HCT116 (cell line): ENCODE measurements at regions not wholly inside any gene's neighbourhood (a gene's known extent, or its start where the extent isn't known, plus 50 kb on each side); places are given as distances from the start of the nearest gene placed in this dataset.

Experiments
- ATAC-seq: fragments of 200-7000 bp; cut with Tn5 transposase; 2 replicates; pipeline ENCODE4 v1.9.1; 2020; ENCODE audit warnings: mild to moderate bottlenecking, moderate library complexity
- BruUV-seq: library from RNA; stranded (reverse); fragments of 400-500 nt; replicated peaks from 2 replicates; lab custom pipeline; 2021; lab: Mats Ljungman, UMichigan
- CTCF ChIA-PET: fragments of 300-600 bp; sonication (Branson Sonifier 250); formaldehyde crosslinking; loops from one replicate; lab custom pipeline; 2021; ENCODE audit warnings: antibody characterized with exemption; lab: Charles Lee
- POLR2A ChIA-PET: fragments of 300-600, 350-600 bp; sonication (Branson Sonifier 250); formaldehyde crosslinking; loops from one replicate; lab custom pipeline; 2021; ENCODE audit warnings: antibody characterized with exemption; lab: Charles Lee
- RAD21 ChIA-PET, 2 experiments: fragments of 300-600 bp; sonication (Branson Sonifier 250); formaldehyde crosslinking; loops; one replicate each; lab custom pipeline; 2023; ENCODE audit warnings: low total read pairs in 2 of 2; ENCODE audit not compliant: uncharacterized antibody in 2 of 2, unreplicated experiment in 2 of 2, low non-redundant PET in 1 of 2; lab: Charles Lee
- DNase-seq: peaks from one replicate; pipeline ENCODE4 v3.0.0-alpha.2; 2010; ENCODE audit warnings: low read depth, low spot score
- H2AFZ ChIP-seq: fragments of 200-600 bp; shearing (Covaris generic), sonication (generic); 2 replicates; pipeline ENCODE4 v1.6.1; 2017; ENCODE audit warnings: low read depth, mixed run types, mixed read lengths, antibody characterized with exemption, low read length; ENCODE audit not compliant: poor library complexity, severe bottlenecking
- H3K27ac ChIP-seq: 2 replicates; pipeline ENCODE4 v1.5.1; 2012; ENCODE audit warnings: low read depth, low read length
- H3K27me3 ChIP-seq: fragments of 200-600 bp; sonication (generic); 2 replicates; pipeline ENCODE4 v1.6.1; 2016; ENCODE audit warnings: mixed run types, low read length, mixed read lengths; ENCODE audit not compliant: insufficient read depth
- H3K36me3 ChIP-seq, 2 experiments: fragments of 200-500 bp in 1 of 2; fragments of 200-600 bp in 1 of 2; sonication (Bioruptor generic) in 1 of 2; sonication (generic) in 1 of 2; 2 replicates each; pipeline versions ENCODE4 v1.5.1 to v1.6.1; 2014 to 2016; ENCODE audit warnings: low read length in 2 of 2, inconsistent platforms in 1 of 2, mixed read lengths in 1 of 2, mixed run types in 1 of 2; ENCODE audit not compliant: insufficient read depth in 2 of 2, control insufficient read depth in 1 of 2
- H3K4me1 ChIP-seq, 2 experiments: fragments of 200-600 bp in 1 of 2; sonication (generic) in 1 of 2; 2 replicates each; pipeline versions ENCODE4 v1.5.1 to v1.6.1; 2012 to 2017; ENCODE audit warnings: low read length in 2 of 2, inconsistent platforms in 1 of 2, mild to moderate bottlenecking in 1 of 2, mixed read lengths in 1 of 2, mixed run types in 1 of 2, moderate library complexity in 1 of 2; ENCODE audit not compliant: insufficient read depth in 2 of 2, control insufficient read depth in 1 of 2
- H3K4me2 ChIP-seq: fragments of 200-600 bp; sonication (generic); 2 replicates; pipeline ENCODE4 v1.6.1; 2017; ENCODE audit warnings: mixed run types, low read length, mixed read lengths
- H3K4me3 ChIP-seq, 2 experiments: fragments of 200-600 bp in 1 of 2; sonication (generic) in 1 of 2; replicated peaks in 1 of 2; 2 replicates each; pipeline ENCODE4 v1.5.1; 2011 to 2016; ENCODE audit warnings: low read length in 2 of 2, control low read depth in 1 of 2, low read depth in 1 of 2, mild to moderate bottlenecking in 1 of 2, mixed read lengths in 1 of 2, mixed run types in 1 of 2
- H3K79me2 ChIP-seq: fragments of 200-600 bp; sonication (generic); 2 replicates; pipeline ENCODE4 v1.6.1; 2017; ENCODE audit warnings: mild to moderate bottlenecking, mixed run types, low read length, moderate library complexity, mixed read lengths; ENCODE audit not compliant: insufficient read depth
- H3K9ac ChIP-seq: fragments of 200-600 bp; sonication (generic); 2 replicates; pipeline ENCODE4 v1.6.1; 2016; ENCODE audit warnings: low read length, mixed read lengths
- H3K9me2 ChIP-seq: fragments of 200-600 bp; sonication (generic), shearing (Covaris generic); 2 replicates; pipeline ENCODE4 v1.6.1; 2017; ENCODE audit warnings: mixed run types, mild to moderate bottlenecking, moderate library complexity; ENCODE audit not compliant: insufficient read depth
- H3K9me3 ChIP-seq, 2 experiments: fragments of 200-500 bp in 1 of 2; fragments of 200-600 bp in 1 of 2; sonication (Bioruptor generic) in 1 of 2; sonication (generic) in 1 of 2; 2 replicates each; pipeline ENCODE4 v1.6.1; 2014 to 2017; ENCODE audit warnings: low read length in 2 of 2, mixed read lengths in 2 of 2, inconsistent platforms in 1 of 2, low read depth in 1 of 2, mild to moderate bottlenecking in 1 of 2, mixed run types in 1 of 2, moderate library complexity in 1 of 2; ENCODE audit not compliant: control insufficient read depth in 1 of 2, insufficient read depth in 1 of 2
- H4K20me1 ChIP-seq: fragments of 200-600 bp; sonication (generic), shearing (Covaris generic); 2 replicates; pipeline ENCODE4 v1.6.1; 2017; ENCODE audit warnings: mixed run types, mild to moderate bottlenecking, moderate library complexity; ENCODE audit not compliant: insufficient read depth
- ATF3 ChIP-seq: IDR thresholded peaks from 2 replicates; pipeline ENCODE4 v1.6.1; 2012
- CBX3 ChIP-seq: IDR thresholded peaks from 2 replicates; pipeline ENCODE4 v1.6.1; 2012; ENCODE audit warnings: low read depth
- CEBPB ChIP-seq: IDR thresholded peaks from 2 replicates; pipeline ENCODE4 v1.6.1; 2012; ENCODE audit warnings: low read depth
- EGR1 ChIP-seq: IDR thresholded peaks from 2 replicates; pipeline ENCODE4 v1.6.1; 2012; ENCODE audit warnings: low read depth
- ELF1 ChIP-seq: IDR thresholded peaks from 2 replicates; pipeline ENCODE4 v1.6.1; 2012; ENCODE audit warnings: low read depth, borderline replicate concordance
- EZH2 ChIP-seq: fragments of 200-600 bp; sonication (generic); IDR thresholded peaks from 2 replicates; pipeline ENCODE4 v1.6.1; 2017; ENCODE audit warnings: antibody characterized with exemption, mixed run types
- EZH2phosphoT487 ChIP-seq: fragments of 200-600 bp; IDR thresholded peaks from 2 replicates; pipeline ENCODE4 v1.6.1; 2018; ENCODE audit warnings: antibody characterized with exemption, borderline replicate concordance
- FOSL1 ChIP-seq: IDR thresholded peaks from 2 replicates; pipeline ENCODE4 v1.6.1; 2012; ENCODE audit warnings: low read depth
- JUND ChIP-seq: IDR thresholded peaks from 2 replicates; pipeline ENCODE4 v1.6.1; 2012
- MAX ChIP-seq: IDR thresholded peaks from 2 replicates; pipeline ENCODE4 v1.6.1; 2012
- POLR2AphosphoS5 ChIP-seq: IDR thresholded peaks from 2 replicates; pipeline ENCODE4 v1.6.1; 2011; ENCODE audit warnings: mild to moderate bottlenecking, low read depth, low read length, moderate library complexity
- RAD21 ChIP-seq: IDR thresholded peaks from 2 replicates; pipeline ENCODE4 v1.6.1; 2012; ENCODE audit warnings: low read depth, mild to moderate bottlenecking
- REST ChIP-seq: IDR thresholded peaks from 2 replicates; pipeline ENCODE4 v1.6.1; 2012; ENCODE audit warnings: low read depth
- SP1 ChIP-seq: IDR thresholded peaks from 2 replicates; pipeline ENCODE4 v1.6.1; 2012; ENCODE audit warnings: low read depth
- SRF ChIP-seq: IDR thresholded peaks from 2 replicates; pipeline ENCODE4 v1.6.1; 2012; ENCODE audit warnings: low read depth
- TCF7L2 ChIP-seq: IDR thresholded peaks from 2 replicates; pipeline ENCODE4 v1.7.0; 2011; ENCODE audit warnings: borderline replicate concordance, inconsistent platforms; ENCODE audit not compliant: insufficient read depth, insufficient read length; ENCODE audit errors: extremely low read depth
- YY1 ChIP-seq: IDR thresholded peaks from 2 replicates; pipeline ENCODE4 v1.6.1; 2011; ENCODE audit warnings: low read length, low read depth, moderate library complexity, mild to moderate bottlenecking; ENCODE audit not compliant: insufficient replicate concordance; ENCODE audit errors: extremely low read depth
- ZBTB33 ChIP-seq: IDR thresholded peaks from 2 replicates; pipeline ENCODE4 v1.6.1; 2011; ENCODE audit warnings: mild to moderate bottlenecking, low read length, moderate library complexity; ENCODE audit not compliant: insufficient replicate concordance; ENCODE audit errors: extremely low read depth
- ZFX ChIP-seq: fragments of 450-650 bp; IDR thresholded peaks from 2 replicates; pipeline ENCODE4 v1.6.1; 2017
- intact Hi-C: fragments of 100-400 bp; cut with micrococcal nuclease; formaldehyde crosslinking; loops from 2 replicates; pipeline ENCODE4 v1.10.0; 2022

GRCh38 chr20:12535316-12535715, 473.5 kb upstream of the SPTLC3 start:
- no peak for DNase-seq
- H3K9ac ChIP-seq = no peak overlapping the region
- no peak for TF ChIP-seq ELF1
- no peak for TF ChIP-seq ZBTB33
- TF ChIP-seq YY1 = no peak
- TF ChIP-seq REST = no peak
- no peak for TF ChIP-seq EZH2phosphoT487
- TF ChIP-seq TCF7L2 = no peak
- TF ChIP-seq CBX3 = no peak
- TF ChIP-seq JUND = no peak
- no peak for TF ChIP-seq MAX
- no peak for TF ChIP-seq RAD21
- no peak for TF ChIP-seq ZFX
- no peak for TF ChIP-seq EZH2
- TF ChIP-seq FOSL1 = no peak
- TF ChIP-seq SRF = no peak
- TF ChIP-seq POLR2AphosphoS5 = no peak
- TF ChIP-seq ATF3 = no peak
- TF ChIP-seq EGR1 = no peak
- no peak for TF ChIP-seq SP1
- no peak for TF ChIP-seq CEBPB
- no peak overlapping the region for H3K4me2 ChIP-seq
- CTCF ChIA-PET = no interaction called here
- no TSS peak for BruUV-seq
- no peaks in the 10 kb centered on the region for H4K20me1 ChIP-seq
- H3K9me3 ChIP-seq = peaks cover 12 to 15% of the 10 kb centered on the region in 2 experiments; a peak in 2 of 4 replicates
- no peak overlapping the region for H3K4me3 ChIP-seq
- H3K79me2 ChIP-seq = no peaks in the 10 kb centered on the region
- no peaks in the 10 kb centered on the region for H3K9me2 ChIP-seq
- no peaks in the 10 kb centered on the region for H3K4me1 ChIP-seq
- H3K36me3 ChIP-seq = no peaks in the 10 kb centered on the region
- intact Hi-C loops = no loop called here
- POLR2A ChIA-PET = no interaction called here
- H3K27me3 ChIP-seq = no peaks in the 10 kb centered on the region
- ATAC-seq = no peak
- no peak overlapping the region for H3K27ac ChIP-seq
- H2AFZ ChIP-seq = no peak overlapping the region
- RAD21 ChIA-PET = no interaction called here
